Astrocyte of the spinal cord (primary cell): ENCODE measurements at regions not wholly inside any gene's neighbourhood (a gene's known extent, or its start where the extent isn't known, plus 50 kb on each side); places are given as distances from the start of the nearest gene placed in this dataset.

Source experiments
- DNase-seq: peaks from one replicate; pipeline ENCODE4 v3.0.0; 2011; ENCODE audit warnings: low read depth, low spot score
- H3K4me3 ChIP-seq: 2 replicates; pipeline ENCODE4 v1.5.1; 2011; ENCODE audit warnings: low read depth, mild to moderate bottlenecking, low read length, moderate library complexity
- in situ Hi-C: cut with HindIII; loops from 2 replicates; pipeline ENCODE4 v1.10.0; 2017; ENCODE audit warnings: low sequenced_read_pairs
- TF ChIP-seq, protein P1 (sequence below): IDR thresholded peaks from 2 replicates; pipeline ENCODE4 v1.5.1; 2012; ENCODE audit warnings: low read depth, mild to moderate bottlenecking, low read length, inconsistent platforms

DNA sequence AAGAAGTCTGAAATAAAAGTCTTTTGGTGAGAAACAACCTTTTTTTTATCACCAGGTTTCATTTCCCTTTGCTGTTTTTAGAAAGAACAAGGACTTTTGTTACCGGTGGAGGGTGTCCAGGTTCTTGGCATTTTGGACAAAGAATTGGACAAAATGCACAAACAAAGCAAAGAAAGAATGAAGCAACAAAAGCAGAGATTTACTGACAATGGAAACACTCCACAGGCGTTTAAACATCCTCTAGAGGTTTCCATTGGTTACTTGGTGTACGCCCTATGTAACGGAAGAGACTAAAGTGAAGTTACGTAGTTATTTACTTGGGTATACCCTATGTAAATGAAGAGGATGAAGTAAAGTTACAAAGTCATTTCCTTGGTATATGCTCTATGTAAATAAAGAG is 1487.0 kb downstream of the LRRC4C start:
- TF ChIP-seq, protein P1, sequence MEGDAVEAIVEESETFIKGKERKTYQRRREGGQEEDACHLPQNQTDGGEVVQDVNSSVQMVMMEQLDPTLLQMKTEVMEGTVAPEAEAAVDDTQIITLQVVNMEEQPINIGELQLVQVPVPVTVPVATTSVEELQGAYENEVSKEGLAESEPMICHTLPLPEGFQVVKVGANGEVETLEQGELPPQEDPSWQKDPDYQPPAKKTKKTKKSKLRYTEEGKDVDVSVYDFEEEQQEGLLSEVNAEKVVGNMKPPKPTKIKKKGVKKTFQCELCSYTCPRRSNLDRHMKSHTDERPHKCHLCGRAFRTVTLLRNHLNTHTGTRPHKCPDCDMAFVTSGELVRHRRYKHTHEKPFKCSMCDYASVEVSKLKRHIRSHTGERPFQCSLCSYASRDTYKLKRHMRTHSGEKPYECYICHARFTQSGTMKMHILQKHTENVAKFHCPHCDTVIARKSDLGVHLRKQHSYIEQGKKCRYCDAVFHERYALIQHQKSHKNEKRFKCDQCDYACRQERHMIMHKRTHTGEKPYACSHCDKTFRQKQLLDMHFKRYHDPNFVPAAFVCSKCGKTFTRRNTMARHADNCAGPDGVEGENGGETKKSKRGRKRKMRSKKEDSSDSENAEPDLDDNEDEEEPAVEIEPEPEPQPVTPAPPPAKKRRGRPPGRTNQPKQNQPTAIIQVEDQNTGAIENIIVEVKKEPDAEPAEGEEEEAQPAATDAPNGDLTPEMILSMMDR, result no peak
- in situ Hi-C loops, result no loop called here

DNA sequence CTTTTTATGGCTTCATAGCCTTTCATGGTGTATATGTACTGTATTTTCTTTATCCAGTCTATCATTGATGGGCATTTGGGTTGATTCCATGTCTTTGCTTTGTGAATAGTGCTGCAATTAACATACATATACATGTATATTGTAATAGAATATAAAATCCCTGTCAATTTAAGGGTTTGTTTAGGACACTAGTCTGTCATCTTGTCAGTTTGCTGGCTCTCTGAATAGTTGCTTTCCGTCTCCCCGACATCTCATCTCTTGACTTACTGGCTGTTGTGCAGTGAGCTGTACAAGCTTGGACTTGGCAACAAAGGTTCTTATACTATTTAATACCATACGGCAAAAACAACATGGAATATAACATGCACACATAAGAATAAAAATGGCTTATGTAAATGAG is 1487.5 kb downstream of the LRRC4C start:
- no peak for DNase-seq
- TF ChIP-seq, protein P1, result no peak
- no peak overlapping the region for H3K4me3 ChIP-seq
- in situ Hi-C loops, result no loop called here

More for the DNA sequence above, 1487.0 kb downstream of the LRRC4C start:
- no peak overlapping the region for H3K4me3 ChIP-seq
- no peak for DNase-seq

- TF ChIP-seq, protein P1, result no peak
- H3K4me3 ChIP-seq, result no peak overlapping the region
- no peak for DNase-seq
- in situ Hi-C loops, result no loop called here
These were observed 1491.4 kb downstream of the LRRC4C start for GRCh38 chr11:39968071-39968470.

- H3K4me3 ChIP-seq, result no peak overlapping the region
- in situ Hi-C loops, result no loop called here
- DNase-seq, result no peak
- TF ChIP-seq, protein P1, result no peak
These were observed 1493.8 kb downstream of the LRRC4C start for GRCh38 chr11:39965701-39966100.

DNA sequence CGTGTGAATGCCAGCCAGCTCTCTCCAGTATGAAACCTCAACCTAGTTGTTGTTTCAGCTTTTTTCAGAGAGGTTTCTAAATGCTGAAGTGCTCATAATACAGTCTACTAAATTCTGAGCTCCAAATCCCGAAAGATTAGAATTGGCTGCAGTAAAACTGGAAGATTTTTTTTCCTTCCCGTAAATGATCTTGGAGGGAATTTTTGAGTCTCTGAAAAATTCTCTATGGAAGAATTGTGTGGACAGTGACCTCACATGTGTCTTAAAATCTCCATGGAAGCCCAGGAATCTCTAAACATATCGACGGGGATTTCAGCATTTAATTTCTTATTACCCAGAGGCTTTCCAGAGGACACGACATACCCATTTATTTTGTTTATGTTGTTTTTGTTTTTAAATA is 1499.2 kb downstream of the LRRC4C start:
- TF ChIP-seq, protein P1, result no peak
- in situ Hi-C loops, result no loop called here
- DNase-seq, result no peak
- H3K4me3 ChIP-seq, result no peak overlapping the region

DNA sequence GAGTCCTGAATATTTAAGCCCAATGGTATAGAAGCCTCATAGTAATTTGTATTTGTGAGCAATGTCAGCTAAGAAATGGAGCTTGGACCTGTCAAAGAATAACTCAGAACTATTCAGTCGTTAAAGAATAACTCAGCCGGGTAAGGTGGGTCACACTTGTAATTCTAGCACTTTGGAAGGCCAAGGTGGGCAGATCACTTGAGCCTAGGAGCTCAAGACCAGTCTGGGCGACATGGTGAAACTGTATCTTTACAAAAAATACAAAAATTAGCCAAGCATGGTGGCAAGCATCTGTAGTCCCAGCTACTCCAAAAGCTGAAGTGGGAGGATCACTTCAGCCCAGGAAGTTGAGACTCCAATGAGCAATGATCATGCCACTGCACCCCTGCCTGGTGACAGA is 1526.5 kb downstream of the LRRC4C start:
- no peak for DNase-seq
- in situ Hi-C loops, result no loop called here
- H3K4me3 ChIP-seq, result no peak overlapping the region
- TF ChIP-seq, protein P1, result no peak

DNA sequence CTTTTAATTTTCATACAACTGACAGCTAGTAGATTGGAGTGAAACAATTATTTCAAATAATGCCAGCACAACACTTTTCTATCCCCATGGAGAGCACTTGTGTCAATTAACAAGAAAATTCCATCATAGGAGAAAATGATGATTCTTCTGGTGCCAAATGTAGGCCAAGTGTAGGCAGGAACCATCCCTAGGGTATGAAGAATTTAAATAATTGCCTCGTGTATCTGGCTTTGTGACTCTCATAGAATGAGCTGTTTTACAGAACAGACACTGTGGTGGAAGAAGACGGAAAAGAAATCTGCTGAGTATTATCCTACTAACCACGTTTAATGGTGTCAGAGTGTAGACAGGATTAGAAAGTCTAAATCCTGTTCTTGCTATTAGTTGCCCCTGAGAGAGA is 1542.2 kb downstream of the LRRC4C start:
- TF ChIP-seq, protein P1, result no peak
- in situ Hi-C loops, result no loop called here

More for the DNA sequence above, 1542.2 kb downstream of the LRRC4C start:
- no peak for DNase-seq
- H3K4me3 ChIP-seq, result no peak overlapping the region
